HPDE6-E6E7 (cell line): ENCODE measurements at regions not wholly inside any gene's neighbourhood (a gene's known extent, or its start where the extent isn't known, plus 50 kb on each side); places are given as distances from the start of the nearest gene placed in this dataset.
"Not testable (repeated sequence)": the region's sequence is repeated elsewhere in the genome, so short reads cannot be mapped to it uniquely, and the experiment has no call there.

Experiments
- DNase-seq: peaks from one replicate; pipeline ENCODE4 v3.0.0; 2011; ENCODE audit warnings: missing footprints; ENCODE audit errors: extremely low spot score

GRCh38 chr10:120749856-120750566 lies 101.2 kb upstream of the WDR11 start:
- no peak for DNase-seq

DNA sequence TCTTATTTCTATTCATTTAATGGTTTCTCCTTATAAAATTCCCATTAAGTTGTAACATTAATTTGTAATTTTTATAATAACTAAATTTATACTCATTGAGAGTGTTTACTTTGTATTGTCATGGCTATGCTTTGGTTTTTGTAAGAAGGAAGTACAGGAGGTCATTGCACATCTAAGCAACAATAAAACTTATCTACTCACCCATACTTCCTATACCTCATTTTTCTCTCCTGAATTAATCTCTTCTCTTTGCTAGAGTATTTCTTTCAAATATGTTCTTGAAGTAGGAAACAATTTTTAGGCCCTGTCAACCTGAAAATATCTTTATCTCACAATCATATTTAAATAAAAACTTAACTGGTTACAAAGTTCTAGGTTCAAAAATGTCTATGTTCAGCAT lies 95.4 kb upstream of the WDR11 start:
- DNase-seq: no peak

DNA sequence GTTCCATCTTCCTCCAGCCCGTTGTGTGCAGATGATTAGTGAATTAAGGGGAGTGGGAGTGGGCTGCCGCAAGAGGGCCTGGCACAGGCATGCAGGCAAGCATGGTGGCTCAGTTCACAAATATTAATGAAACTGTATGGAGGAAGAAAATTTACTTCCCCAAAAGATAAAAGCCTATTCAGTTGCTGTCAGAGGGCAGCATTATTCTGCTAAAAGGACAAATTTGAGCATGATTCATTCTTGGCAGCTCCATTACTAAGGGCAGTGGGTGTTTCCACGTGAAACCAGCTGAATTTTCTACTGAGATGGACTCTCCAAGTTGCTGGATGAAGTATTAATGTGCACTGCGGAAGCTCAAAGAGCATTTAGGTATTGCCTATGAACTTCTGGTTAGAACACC lies 90.9 kb upstream of the WDR11 start:
- DNase-seq: no peak

GRCh38 chr10:120761951-120762350 lies 89.2 kb upstream of the WDR11 start:
- no peak for DNase-seq

GRCh38 chr10:120765226-120765803 lies 85.8 kb upstream of the WDR11 start:
- DNase-seq: no peak

DNA sequence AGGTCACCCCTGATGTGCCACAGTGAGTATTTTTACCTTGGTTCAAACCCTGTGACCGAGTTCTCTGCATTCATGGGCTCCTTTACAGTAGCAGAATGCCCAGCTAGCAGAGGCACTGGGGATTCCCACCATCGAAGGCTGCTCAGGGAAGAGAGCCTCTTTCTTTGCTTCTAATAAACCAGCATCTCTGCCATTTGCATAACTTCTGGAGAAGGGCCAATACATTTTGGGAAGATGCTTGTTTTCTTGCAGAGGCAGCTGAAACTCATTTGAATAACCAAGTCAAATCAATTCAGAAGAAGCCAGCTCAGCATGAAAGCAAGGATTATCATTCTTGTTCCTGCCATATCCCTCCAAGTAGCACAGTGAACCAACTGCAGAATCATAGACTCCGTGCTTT lies 82.9 kb upstream of the WDR11 start:
- DNase-seq: no peak

- no peak for DNase-seq
Measured at GRCh38 chr10:120770496-120770895, 80.7 kb upstream of the WDR11 start.

DNA sequence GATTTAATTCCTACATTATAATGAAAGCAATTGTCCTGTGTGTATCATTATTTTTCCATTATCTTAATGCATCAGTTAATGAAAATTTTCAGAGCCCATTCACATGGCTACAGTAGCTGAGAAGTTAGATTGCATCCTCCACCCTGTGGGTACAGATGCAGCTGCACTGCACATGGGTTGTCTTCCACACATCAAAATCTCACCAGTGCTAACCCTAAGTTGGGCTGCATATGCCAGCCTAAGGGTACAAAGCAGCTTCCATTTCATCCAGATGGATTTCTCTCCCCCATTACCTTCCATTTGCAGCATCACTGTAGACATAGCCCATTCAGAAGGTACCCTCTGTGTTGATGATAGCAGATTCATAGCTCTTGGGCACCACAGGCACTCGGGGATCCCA lies 74.7 kb upstream of the WDR11 start:
- no peak for DNase-seq

DNA sequence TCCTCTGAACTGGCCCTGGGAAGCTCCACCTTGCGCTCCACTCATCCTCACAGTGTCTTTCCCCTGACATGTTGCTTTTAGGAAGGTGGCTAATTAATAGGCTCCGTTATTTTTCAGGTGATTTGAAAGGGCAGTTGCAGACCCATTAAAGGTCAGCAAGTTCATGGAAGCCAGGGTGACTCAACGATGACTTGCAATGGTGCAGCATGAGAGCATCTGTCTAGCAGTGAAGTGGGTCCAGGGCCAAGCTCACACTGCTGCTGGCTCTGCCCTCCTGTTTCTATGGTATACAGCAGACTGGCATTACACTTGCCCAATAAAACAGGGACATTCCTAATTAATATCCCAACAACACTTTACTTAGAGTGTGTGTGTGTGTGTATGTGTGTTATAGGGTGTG lies 68.8 kb upstream of the WDR11 start:
- no peak for DNase-seq

DNA sequence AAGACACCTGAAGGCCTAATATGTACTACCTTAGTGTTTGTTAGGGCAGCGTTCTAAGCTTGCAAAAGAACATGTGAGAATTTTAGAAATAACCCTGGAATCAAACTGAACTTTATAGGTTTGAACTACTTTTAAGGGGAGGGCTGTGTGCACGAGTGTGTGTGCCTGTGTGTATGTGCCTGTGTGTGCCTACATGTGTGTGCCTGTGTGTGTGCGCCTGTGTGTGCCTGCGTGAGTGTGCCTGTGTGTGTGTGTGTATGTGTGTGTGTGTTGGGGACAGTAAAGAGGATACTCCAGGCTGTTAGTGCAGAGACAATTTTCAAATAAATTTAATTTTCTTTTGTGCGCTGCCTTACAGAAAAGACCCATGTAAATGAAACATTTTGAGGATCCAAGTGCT lies 68.1 kb upstream of the WDR11 start:
- no peak for DNase-seq

DNA sequence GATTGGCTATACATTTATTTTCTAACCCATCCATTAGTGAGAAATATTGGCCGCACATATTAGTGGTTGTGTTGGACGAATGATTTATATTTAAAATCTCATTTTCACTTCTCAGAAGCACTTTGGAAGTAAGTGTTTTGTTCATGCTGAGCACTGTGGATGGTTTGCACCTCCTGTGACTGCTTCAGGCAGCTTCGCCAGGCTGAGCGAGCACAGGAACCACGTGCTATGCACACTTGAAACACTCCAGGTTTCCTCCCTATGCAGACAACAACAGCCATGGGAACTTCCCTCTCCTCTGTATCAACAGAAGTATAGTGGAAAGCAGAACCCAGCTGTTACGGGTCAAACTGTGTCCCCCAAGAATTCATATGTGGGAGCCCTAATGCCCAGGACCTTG lies 67.3 kb upstream of the WDR11 start:
- DNase-seq: no peak

DNA sequence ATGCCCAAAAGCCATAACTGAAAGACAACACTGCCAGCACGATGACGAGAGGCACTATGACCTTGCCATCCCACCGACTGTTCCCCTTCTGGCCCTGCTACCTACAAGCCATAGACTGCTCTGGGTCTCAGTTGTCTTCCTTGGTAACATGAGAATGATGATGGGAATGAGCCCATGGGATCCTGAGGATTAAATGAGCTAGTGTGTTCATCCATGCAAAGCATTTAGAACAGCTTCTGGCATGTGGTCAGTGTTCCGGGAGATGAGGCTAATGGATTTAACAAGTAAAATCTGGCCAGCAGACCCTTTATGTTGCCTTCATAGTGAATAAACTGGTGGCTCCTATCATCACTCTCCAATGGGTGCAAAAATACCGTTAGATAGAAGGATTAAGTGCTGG lies 62.4 kb upstream of the WDR11 start:
- DNase-seq: no peak

- no peak for DNase-seq
Measured at GRCh38 chr10:120789303-120790203, 61.6 kb upstream of the WDR11 start.

DNA sequence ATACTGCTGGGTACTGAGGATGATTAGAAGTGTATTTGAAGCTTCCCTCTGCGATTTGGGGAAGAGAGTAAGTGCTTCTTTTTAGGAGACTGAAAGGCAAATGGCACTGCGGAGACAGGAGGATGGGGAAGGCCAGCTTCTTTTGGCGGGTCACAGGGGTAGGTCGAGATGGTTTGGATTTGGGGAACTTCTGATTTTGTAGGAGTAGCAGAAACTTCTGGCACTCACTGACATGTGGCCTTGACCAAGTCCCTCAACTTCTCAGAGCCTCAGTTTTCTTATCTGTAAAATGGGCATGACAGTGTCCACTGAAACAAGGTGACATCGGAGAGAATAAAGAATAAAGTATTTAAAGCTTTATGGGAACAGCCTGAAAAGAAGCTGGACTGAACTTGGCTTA lies 59.8 kb upstream of the WDR11 start:
- DNase-seq: no peak

DNA sequence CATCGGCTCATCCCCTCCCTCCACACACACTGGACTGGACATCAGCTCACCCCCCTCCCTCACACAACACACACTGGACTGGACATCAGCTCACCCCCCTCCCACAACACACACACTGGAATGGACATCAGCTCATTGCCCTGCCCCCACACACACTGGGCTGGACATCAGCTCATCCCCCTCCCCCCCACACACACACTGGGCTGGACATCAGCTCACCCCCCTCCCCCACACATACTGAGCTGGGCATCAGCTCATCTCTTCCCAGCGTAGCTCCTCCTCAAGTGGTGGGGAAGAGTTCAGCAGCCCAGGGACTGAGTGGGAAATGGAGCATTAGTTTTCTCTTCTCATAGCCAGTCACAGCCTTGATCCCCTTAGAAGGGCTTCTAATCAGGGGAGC lies 58.1 kb upstream of the WDR11 start:
- no peak for DNase-seq

DNA sequence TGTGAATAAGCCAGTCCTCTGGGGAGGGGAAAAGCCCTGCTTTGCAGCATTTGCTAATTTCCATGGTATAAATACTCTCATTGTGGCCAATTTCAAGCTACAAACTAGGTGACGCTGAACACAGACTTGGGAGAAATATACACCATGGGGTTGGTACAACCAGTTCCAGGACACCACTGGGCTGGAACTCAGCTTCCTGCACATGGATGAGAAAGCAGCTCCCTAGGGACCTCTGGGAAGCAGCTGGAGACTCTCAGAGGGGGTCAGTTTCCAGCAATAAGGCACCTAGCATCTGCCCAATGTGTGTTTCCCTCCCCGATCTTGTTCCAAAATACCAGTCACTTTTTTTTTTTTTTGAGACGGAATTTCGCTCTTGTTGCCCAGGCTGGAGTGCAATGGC lies 56.8 kb upstream of the WDR11 start:
- DNase-seq: no peak

DNA sequence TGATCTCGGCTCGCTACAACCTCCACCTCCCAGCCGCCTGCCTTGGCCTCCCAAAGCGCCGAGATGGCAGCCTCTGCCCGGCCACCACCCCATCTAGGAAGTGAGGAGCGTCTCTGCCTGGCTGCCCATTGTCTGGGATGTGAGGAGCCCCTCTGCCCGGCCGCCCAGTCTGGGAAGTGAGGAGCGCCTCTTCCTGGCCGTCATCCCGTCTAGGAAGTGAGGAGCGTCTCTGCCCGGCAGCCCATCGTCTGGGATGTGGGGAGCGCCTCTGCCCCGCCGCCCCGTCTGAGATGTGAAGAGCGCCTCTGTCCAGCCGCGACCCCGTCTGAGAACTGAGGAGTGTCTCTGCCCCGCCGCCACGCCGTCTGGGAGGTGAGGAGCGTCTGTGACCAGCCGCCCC lies 52.9 kb upstream of the WDR11 start:
- DNase-seq: not testable (repeated sequence)

DNA sequence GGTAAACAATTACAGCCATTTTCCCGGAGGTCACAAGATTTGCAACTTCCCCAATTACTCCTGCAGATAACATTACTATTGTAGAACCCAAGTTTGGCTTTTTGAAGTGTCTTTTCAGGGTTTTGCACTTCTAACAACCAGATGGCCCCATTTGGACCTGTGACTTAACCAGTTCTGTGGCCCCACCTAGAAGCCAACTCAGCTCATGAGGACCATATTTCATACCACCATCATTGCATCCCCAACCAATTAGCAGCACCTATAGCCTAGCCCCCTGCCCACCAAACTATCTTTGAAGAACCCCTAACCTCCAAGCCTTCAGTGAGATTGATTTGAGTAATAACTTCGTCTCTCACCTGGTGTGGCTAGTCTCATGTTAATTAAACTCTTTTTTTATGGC lies 51.3 kb upstream of the WDR11 start:
- DNase-seq: no peak

GRCh38 chr10:120800528-120801323 lies 50.4 kb upstream of the WDR11 start:
- DNase-seq: no peak
